T-helper 17 cell (primary cell): ENCODE measurements at regions not wholly inside any gene's neighbourhood (a gene's known extent, or its start where the extent isn't known, plus 50 kb on each side); places are given as distances from the start of the nearest gene placed in this dataset.

Experiments
- ATAC-seq: fragments of 150-1000 bp; cut with Tn5 transposase; 2 replicates; pipeline ENCODE4 v1.10.0; 2021; ENCODE audit warnings: mild to moderate bottlenecking, moderate library complexity
- DNase-seq, 3 donors: peaks; one replicate each; pipeline versions ENCODE4 v3.0.0 to v3.0.0-alpha.2; 2020 to 2021
- H3K9me3 ChIP-seq: one replicate; pipeline ENCODE4 v1.7.0; 2013; ENCODE audit warnings: low read length, mild to moderate bottlenecking; ENCODE audit not compliant: control insufficient read depth, poor library complexity, severe bottlenecking
- H3K27ac Mint-ChIP-seq: one replicate; pipeline ENCODE4 v1.8.0; 2022; ENCODE audit warnings: mild to moderate bottlenecking, moderate library complexity, mixed read lengths
- H3K27me3 Mint-ChIP-seq: one replicate; pipeline ENCODE4 v1.8.0; 2022; ENCODE audit warnings: mixed read lengths
- H3K36me3 Mint-ChIP-seq: one replicate; pipeline ENCODE4 v1.8.0; 2022; ENCODE audit warnings: low read depth, mixed read lengths
- H3K4me1 Mint-ChIP-seq: one replicate; pipeline ENCODE4 v1.8.0; 2022; ENCODE audit warnings: mild to moderate bottlenecking, mixed read lengths
- H3K4me3 Mint-ChIP-seq: one replicate; pipeline ENCODE4 v1.8.0; 2022; ENCODE audit warnings: mild to moderate bottlenecking, moderate library complexity, mixed read lengths

DNA sequence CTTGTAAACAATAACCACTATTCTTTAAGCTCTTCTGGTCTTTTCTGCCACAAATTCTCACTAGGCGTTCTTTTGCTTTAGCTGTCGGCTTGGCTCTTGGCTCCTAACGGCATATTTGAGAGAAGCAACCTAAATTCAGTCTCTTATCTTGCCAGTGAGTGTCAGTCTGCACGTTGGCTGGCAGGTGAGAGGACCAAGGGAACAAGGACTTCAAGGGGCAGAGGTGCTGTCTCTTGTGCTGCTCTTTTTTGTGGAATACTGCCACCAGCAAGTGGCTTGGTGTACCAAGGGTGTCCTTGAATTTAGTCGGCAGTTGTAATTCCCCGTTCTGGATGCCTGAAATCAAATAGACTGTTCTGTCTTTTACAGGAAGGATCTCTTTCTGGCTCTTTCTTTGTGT is 77.8 kb upstream of the SLC4A4 start:
- Mint-ChIP-seq H3K27ac (no peak overlapping the region), H3K27me3 (peaks cover 17% of the 10 kb centered on the region), H3K4me1 (peaks cover 9% of the 10 kb centered on the region), H3K36me3 (no peaks in the 10 kb centered on the region), H3K4me3 (no peak overlapping the region)
- ATAC-seq (no peak), DNase-seq (no peak)
- no peaks in the 10 kb centered on the region for H3K9me3 ChIP-seq

DNA sequence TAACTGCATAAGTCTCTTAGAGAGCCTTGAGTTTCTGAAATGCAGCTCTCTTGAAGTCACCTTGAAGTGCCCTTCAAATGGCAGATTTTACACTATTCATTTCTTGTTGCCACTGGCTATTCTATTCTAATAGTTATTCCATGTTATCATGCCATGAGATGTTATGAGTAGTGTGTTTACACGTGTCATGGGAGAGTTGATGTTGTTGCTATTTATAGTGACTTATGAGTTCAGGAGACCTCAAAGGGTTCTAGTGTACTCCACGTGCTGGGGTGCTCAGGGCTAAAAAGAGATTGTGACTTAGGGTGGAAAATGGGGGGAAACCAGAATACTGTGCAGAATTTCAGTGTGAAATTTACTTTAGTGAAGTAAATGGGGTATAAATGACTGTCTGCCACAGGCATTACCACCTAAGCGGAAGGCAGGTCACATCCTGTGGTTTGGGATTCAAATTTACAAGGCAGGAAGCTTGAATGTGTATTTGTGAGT is 77.1 kb upstream of the SLC4A4 start:
- peaks cover 19% of the 10 kb centered on the region for H3K27me3 Mint-ChIP-seq
- no peaks in the 10 kb centered on the region for H3K36me3 Mint-ChIP-seq
- no peaks in the 10 kb centered on the region for H3K9me3 ChIP-seq
- H3K4me3 Mint-ChIP-seq = peak overlapping the region; percentile 36
- no peak overlapping the region for H3K27ac Mint-ChIP-seq
- H3K4me1 Mint-ChIP-seq = peaks cover 9% of the 10 kb centered on the region
- no peak for ATAC-seq
- DNase-seq = no peak

DNA sequence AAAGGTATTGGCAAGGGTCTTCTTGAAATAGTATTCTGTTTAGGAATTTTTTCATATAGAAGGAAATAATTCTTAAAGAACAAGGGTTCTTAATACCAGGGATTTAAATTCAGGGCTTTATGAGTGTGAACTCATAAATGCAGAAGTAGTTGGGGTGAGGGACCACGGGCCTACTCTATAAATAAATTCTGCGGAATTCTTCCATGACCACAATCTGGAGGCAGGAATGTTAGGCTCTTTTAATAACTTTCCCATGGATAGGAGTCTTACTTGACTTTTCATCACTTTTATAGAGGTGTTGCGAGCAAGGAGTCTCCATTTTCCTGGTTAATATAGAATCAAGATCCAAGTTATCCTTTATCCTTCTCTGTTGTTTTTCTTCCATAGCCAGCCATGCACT is 76.7 kb upstream of the SLC4A4 start:
- no peak overlapping the region for H3K27ac Mint-ChIP-seq
- H3K4me3 Mint-ChIP-seq = no peak overlapping the region
- H3K9me3 ChIP-seq = no peaks in the 10 kb centered on the region
- H3K4me1 Mint-ChIP-seq = peaks cover 9% of the 10 kb centered on the region
- ATAC-seq (no peak), DNase-seq (no peak)
- no peaks in the 10 kb centered on the region for H3K36me3 Mint-ChIP-seq
- peaks cover 22% of the 10 kb centered on the region for H3K27me3 Mint-ChIP-seq

DNA sequence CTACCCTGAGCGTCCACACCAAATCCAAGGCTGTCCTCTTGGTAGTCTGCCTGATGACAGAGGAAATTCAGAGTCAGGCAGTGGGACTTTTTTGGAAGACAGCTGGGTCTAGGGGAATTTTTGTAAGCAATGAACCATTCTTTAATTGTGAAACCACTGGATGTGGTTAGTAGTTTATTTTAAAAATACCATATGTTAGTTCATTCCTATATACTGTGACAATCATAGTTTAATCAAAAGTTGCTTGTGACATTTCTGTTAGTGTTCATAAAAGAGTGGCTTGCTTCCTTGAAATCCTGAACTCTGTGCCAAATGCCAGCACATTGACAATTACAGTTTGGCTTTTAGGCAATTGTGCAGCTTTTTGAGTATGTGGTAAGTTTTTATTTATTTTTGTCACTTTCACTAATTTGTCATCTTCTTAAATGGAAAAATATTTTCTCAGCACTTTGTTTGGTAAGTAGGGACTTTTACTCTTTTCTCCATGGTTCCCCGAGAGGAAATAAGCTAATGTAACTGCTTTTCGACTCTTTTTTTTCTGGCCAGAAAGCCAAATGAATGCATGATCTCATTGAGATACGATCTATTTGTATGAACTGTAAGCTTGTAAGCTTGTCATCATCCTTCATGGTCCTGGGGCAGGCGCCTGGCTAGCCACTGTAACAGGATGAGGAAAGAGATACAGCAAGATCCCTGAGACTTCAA is 72.6 kb upstream of the SLC4A4 start:
- no peak overlapping the region for H3K27ac Mint-ChIP-seq
- H3K27me3 Mint-ChIP-seq = peaks cover 18% of the 10 kb centered on the region
- H3K9me3 ChIP-seq = no peaks in the 10 kb centered on the region
- no peak for DNase-seq
- ATAC-seq = no peak
- H3K36me3 Mint-ChIP-seq = no peaks in the 10 kb centered on the region
- H3K4me3 Mint-ChIP-seq = no peak overlapping the region
- H3K4me1 Mint-ChIP-seq = peaks cover 9% of the 10 kb centered on the region

DNA sequence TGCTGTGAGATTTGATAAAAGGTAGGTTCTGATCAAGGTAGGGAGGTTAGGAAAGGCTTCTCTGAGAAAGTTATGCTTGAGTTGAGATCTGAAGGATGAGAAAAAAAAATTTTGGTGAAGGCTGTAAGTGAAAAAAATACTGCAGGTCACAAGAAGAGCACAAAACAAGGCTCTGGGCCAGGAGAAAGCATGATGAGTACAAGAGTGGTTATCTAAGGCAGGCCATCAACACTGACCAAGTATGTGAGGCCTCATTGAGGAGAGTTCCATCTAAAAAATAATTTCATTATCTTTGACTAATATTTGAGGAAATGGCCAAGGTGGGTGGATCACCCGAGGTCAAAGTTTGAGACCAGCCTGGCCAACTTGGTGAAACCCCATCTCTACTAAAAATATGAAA is 71.6 kb upstream of the SLC4A4 start:
- ATAC-seq = no peak
- H3K27ac Mint-ChIP-seq = no peak overlapping the region

DNA sequence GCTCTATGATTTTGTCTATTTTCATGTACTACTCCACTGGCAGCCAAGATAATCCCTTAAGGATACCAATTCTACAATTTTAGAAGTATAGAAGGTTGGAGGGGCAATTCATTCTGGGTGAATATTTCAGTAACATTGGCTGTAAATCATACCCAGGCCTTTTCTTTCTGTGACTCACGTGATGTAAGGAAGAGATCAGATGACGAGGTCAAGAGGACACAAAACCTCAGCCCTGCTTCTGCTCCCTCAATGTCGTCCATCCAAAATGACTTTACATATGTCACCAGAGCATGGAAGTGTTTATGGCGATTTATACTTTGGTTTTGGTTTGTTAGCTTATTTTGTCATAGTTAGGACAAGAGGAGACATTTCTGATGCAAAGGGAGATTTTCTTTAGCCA is 70.7 kb upstream of the SLC4A4 start:
- H3K36me3 Mint-ChIP-seq = peaks cover 3% of the 10 kb centered on the region
- no peaks in the 10 kb centered on the region for H3K9me3 ChIP-seq
- DNase-seq (no peak), ATAC-seq (no peak)
- H3K4me3 Mint-ChIP-seq = no peak overlapping the region
- no peak overlapping the region for H3K27ac Mint-ChIP-seq
- peaks cover 2% of the 10 kb centered on the region for H3K4me1 Mint-ChIP-seq
- H3K27me3 Mint-ChIP-seq = peaks cover 16% of the 10 kb centered on the region

More for the DNA sequence above, 71.6 kb upstream of the SLC4A4 start:
- Mint-ChIP-seq H3K4me3 (no peak overlapping the region), H3K4me1 (peaks cover 4% of the 10 kb centered on the region), H3K36me3 (peaks cover 2% of the 10 kb centered on the region), H3K27me3 (peaks cover 16% of the 10 kb centered on the region)
- DNase-seq = no peak
- H3K9me3 ChIP-seq = no peaks in the 10 kb centered on the region

DNA sequence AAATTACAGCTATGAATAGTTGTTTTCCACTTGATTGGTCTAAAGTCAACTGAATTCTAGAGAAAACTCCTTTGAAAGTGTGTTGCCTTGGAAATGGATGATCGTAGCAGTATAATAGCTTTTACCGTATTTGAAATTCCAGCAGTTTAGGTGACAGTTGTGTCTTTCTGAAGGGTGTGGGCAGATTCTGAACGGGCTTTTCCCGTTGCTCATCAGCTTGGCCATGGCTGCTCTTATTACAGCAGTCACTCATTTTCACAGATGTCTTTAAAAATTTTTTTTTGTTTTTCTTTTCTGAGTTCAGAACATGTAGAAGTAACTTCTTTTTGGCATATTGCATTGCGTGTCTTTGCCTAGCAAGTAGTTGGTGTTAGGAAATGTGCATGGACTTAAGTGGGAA is 69.6 kb upstream of the SLC4A4 start:
- ATAC-seq = no peak
- Mint-ChIP-seq H3K4me3 (no peak overlapping the region), H3K36me3 (peaks cover 3% of the 10 kb centered on the region), H3K4me1 (peaks cover 4% of the 10 kb centered on the region), H3K27me3 (peaks cover 16% of the 10 kb centered on the region), H3K27ac (no peak overlapping the region)
- H3K9me3 ChIP-seq = no peaks in the 10 kb centered on the region
- DNase-seq = no peak

DNA sequence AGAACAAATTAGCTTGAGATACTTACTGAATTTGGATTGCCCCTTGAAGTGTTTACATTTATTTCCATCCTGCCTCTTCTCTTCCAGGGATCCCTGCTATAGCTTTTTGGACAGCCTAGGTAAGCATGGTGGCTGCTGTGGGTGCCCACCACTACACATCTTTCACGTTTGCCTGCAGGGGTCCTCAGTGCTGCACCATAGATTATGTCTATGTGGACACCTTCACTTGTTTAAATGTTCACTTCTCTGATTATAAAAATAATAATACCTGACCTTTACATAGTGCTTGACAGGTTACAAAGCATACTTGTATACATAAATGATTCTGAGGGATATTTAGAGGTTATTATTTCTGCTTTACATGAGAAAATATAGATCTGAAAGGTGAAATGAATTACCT is 67.9 kb upstream of the SLC4A4 start:
- no peaks in the 10 kb centered on the region for H3K9me3 ChIP-seq
- Mint-ChIP-seq H3K4me3 (no peak overlapping the region), H3K27me3 (peaks cover 16% of the 10 kb centered on the region), H3K27ac (no peak overlapping the region), H3K4me1 (peaks cover 14% of the 10 kb centered on the region), H3K36me3 (peaks cover 3% of the 10 kb centered on the region)
- DNase-seq (no peak), ATAC-seq (no peak)

DNA sequence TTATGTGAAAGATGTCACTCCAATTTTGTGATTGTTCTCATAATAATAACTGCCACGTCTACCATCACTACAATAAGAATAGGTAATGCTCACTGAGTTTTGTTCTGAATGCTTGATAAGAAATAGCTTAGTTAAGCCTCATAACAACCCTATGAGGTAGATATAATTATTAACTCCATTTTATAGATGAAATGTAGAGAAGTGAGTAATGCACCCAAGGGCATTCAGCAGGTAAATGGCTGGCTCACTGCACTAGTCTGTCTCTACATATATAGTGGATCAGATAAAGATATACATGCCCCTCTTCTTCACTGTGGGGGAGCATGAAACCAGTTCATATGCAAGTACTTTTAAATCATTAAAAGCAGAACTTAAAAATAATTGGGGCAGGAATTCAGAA is 65.8 kb upstream of the SLC4A4 start:
- Mint-ChIP-seq H3K27ac (no peak overlapping the region), H3K27me3 (peaks cover 10% of the 10 kb centered on the region), H3K4me1 (peaks cover 21% of the 10 kb centered on the region), H3K36me3 (peaks cover 3% of the 10 kb centered on the region), H3K4me3 (no peak overlapping the region)
- H3K9me3 ChIP-seq = no peaks in the 10 kb centered on the region
- no peak for ATAC-seq
- DNase-seq = no peak

DNA sequence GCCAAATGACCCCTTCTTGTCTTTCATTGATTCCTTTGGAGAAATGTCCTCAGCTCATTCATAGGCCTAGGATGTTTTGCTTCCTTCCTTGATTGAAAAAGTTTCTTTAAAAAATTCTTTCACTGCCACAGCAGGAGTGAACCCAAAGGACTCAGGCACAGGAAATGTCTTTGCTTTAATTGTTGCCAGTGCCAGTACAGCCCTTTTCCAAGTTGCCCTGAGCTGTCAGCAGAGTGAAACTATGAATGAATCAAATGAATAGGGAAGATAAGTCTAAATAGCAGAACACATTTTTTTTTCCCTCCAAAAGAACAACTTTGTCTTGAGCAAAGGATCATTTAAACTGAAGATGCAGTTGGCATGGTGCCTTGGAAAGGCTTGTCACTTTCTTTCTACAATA is 63.8 kb upstream of the SLC4A4 start:
- no peaks in the 10 kb centered on the region for H3K9me3 ChIP-seq
- peak overlapping the region; percentile 34 for H3K27ac Mint-ChIP-seq
- ATAC-seq (no peak), DNase-seq (no peak)
- H3K4me3 Mint-ChIP-seq = no peak overlapping the region
- H3K27me3 Mint-ChIP-seq = peaks cover 10% of the 10 kb centered on the region
- H3K4me1 Mint-ChIP-seq = peaks cover 21% of the 10 kb centered on the region
- H3K36me3 Mint-ChIP-seq = peaks cover 3% of the 10 kb centered on the region

DNA sequence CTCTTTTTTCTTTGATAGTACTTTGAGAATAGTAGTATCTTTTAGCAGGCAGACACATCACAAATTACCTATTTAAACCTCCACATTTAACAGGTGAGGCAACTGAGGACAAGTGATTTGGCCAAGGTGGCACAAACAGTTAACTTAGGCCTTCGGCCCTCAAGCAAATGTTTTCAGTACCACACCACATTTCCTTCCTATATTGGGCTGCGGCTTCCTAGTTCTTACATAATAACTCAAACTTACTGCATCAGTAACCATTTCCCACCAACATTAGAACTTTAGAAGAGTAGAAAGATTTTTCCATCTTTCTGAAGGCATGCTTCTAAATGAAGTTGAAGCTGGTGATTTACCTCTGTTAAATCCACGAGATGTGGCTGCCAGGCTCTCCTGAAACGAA is 63.2 kb upstream of the SLC4A4 start:
- DNase-seq (no peak), ATAC-seq (no peak)
- peaks cover 3% of the 10 kb centered on the region for H3K36me3 Mint-ChIP-seq
- peaks cover 9% of the 10 kb centered on the region for H3K27me3 Mint-ChIP-seq
- H3K4me3 Mint-ChIP-seq = no peak overlapping the region
- peak overlapping the region; percentile 34 for H3K27ac Mint-ChIP-seq
- H3K9me3 ChIP-seq = no peaks in the 10 kb centered on the region
- H3K4me1 Mint-ChIP-seq = peaks cover 21% of the 10 kb centered on the region

DNA sequence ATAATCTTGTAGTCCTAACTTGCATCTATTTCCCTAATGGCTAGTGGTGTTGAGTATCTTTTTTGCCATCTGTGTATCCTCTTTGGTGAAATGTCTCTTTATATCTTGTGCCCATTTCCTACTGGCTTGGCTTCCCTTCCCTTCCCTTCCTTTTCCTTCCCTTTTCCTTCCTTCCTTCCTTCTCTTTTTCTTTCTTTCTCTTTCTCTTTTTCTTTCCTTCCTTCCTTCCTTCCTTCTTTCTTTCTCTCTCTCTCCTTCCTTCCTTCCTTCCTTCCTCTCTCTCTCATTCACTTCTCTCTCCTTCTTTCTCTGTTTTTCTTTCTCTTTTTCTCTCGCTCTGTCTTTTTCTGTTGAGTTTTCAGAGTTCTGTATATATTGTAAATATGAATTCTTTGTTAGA is 61.5 kb upstream of the SLC4A4 start:
- Mint-ChIP-seq H3K27me3 (no peaks in the 10 kb centered on the region), H3K27ac (no peak overlapping the region), H3K4me3 (no peak overlapping the region), H3K36me3 (peaks cover under 1% of the 10 kb centered on the region), H3K4me1 (peaks cover 19% of the 10 kb centered on the region)
- no peak for ATAC-seq
- no peaks in the 10 kb centered on the region for H3K9me3 ChIP-seq
- DNase-seq = no peak

DNA sequence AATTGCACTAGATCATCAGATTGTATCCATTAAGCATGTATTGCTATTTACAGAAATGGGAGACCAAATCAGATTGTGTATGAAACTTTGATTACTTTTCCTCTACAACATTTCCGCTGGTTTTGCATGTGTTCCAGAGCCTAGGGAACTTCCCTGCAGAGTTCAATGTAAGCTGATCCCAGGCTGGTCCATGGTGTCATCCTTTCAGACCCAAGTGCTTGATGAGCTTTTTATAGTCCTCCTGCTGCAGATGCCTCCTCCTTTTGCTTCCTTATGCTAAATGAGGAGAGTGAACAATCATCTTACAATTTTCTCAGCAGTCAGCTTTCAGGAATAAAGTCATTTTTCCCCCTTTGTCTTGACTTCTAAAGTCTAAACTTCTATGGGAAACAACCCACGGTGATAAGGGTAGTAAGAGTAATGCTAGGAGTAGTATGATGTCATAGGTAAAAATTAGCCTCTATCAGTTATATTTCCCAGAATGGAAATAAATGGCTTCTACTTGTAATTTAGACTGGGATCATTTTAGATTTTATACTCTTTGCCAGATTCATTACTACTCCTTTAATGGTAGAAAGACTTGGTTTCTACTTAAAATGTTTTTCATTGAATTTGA is 55.1 kb upstream of the SLC4A4 start:
- DNase-seq (no peak), ATAC-seq (no peak)
- peaks cover 7% of the 10 kb centered on the region for H3K27me3 Mint-ChIP-seq
- H3K27ac Mint-ChIP-seq = no peak overlapping the region
- H3K4me1 Mint-ChIP-seq = no peaks in the 10 kb centered on the region
- no peaks in the 10 kb centered on the region for H3K36me3 Mint-ChIP-seq
- no peaks in the 10 kb centered on the region for H3K9me3 ChIP-seq
- H3K4me3 Mint-ChIP-seq = no peak overlapping the region

DNA sequence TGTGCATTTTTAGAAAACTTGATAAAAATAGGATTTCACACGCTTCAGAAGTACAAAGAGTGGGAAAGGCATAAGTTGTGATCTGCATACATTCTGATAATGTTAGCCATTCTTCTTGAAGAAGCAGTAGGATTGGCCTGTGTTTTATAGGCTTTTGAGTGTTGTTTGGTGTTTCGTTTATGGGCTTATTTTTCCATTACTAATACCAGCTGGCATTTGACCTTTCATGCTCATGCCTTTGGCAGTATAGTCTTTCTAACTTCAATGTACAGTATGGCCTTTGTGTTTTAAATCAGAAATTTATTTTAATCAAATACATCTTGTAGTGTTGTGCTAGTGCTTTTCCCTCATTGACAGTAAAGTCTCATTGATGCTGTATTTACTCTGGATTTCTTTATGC is 51.5 kb upstream of the SLC4A4 start:
- no peak overlapping the region for H3K4me3 Mint-ChIP-seq
- H3K27me3 Mint-ChIP-seq = peaks cover 12% of the 10 kb centered on the region
- DNase-seq (no peak), ATAC-seq (no peak)
- no peaks in the 10 kb centered on the region for H3K4me1 Mint-ChIP-seq
- no peak overlapping the region for H3K27ac Mint-ChIP-seq
- peaks cover 2% of the 10 kb centered on the region for H3K36me3 Mint-ChIP-seq
- no peaks in the 10 kb centered on the region for H3K9me3 ChIP-seq
